HCT116 (cell line): ENCODE measurements at regions not wholly inside any gene's neighbourhood (a gene's known extent, or its start where the extent isn't known, plus 50 kb on each side); places are given as distances from the start of the nearest gene placed in this dataset.

Experiments used
- ATAC-seq: fragments of 200-7000 bp; cut with Tn5 transposase; 2 replicates; pipeline ENCODE4 v1.9.1; 2020; ENCODE audit warnings: mild to moderate bottlenecking, moderate library complexity
- BruUV-seq: library from RNA; stranded (reverse); fragments of 400-500 nt; replicated peaks from 2 replicates; lab custom pipeline; 2021; lab: Mats Ljungman, UMichigan
- CTCF ChIA-PET: fragments of 300-600 bp; sonication (Branson Sonifier 250); formaldehyde crosslinking; loops from one replicate; lab custom pipeline; 2021; ENCODE audit warnings: antibody characterized with exemption; lab: Charles Lee
- POLR2A ChIA-PET: fragments of 300-600, 350-600 bp; sonication (Branson Sonifier 250); formaldehyde crosslinking; loops from one replicate; lab custom pipeline; 2021; ENCODE audit warnings: antibody characterized with exemption; lab: Charles Lee
- RAD21 ChIA-PET, 2 experiments: fragments of 300-600 bp; sonication (Branson Sonifier 250); formaldehyde crosslinking; loops; one replicate each; lab custom pipeline; 2023; ENCODE audit warnings: low total read pairs in 2 of 2; ENCODE audit not compliant: uncharacterized antibody in 2 of 2, unreplicated experiment in 2 of 2, low non-redundant PET in 1 of 2; lab: Charles Lee
- DNase-seq: peaks from one replicate; pipeline ENCODE4 v3.0.0-alpha.2; 2010; ENCODE audit warnings: low read depth, low spot score
- H2AFZ ChIP-seq: fragments of 200-600 bp; shearing (Covaris generic), sonication (generic); 2 replicates; pipeline ENCODE4 v1.6.1; 2017; ENCODE audit warnings: low read depth, mixed run types, mixed read lengths, antibody characterized with exemption, low read length; ENCODE audit not compliant: poor library complexity, severe bottlenecking
- H3K27ac ChIP-seq: 2 replicates; pipeline ENCODE4 v1.5.1; 2012; ENCODE audit warnings: low read depth, low read length
- H3K27me3 ChIP-seq: fragments of 200-600 bp; sonication (generic); 2 replicates; pipeline ENCODE4 v1.6.1; 2016; ENCODE audit warnings: mixed run types, low read length, mixed read lengths; ENCODE audit not compliant: insufficient read depth
- H3K36me3 ChIP-seq, 2 experiments: fragments of 200-500 bp in 1 of 2; fragments of 200-600 bp in 1 of 2; sonication (Bioruptor generic) in 1 of 2; sonication (generic) in 1 of 2; 2 replicates each; pipeline versions ENCODE4 v1.5.1 to v1.6.1; 2014 to 2016; ENCODE audit warnings: low read length in 2 of 2, inconsistent platforms in 1 of 2, mixed read lengths in 1 of 2, mixed run types in 1 of 2; ENCODE audit not compliant: insufficient read depth in 2 of 2, control insufficient read depth in 1 of 2
- H3K4me1 ChIP-seq, 2 experiments: fragments of 200-600 bp in 1 of 2; sonication (generic) in 1 of 2; 2 replicates each; pipeline versions ENCODE4 v1.5.1 to v1.6.1; 2012 to 2017; ENCODE audit warnings: low read length in 2 of 2, inconsistent platforms in 1 of 2, mild to moderate bottlenecking in 1 of 2, mixed read lengths in 1 of 2, mixed run types in 1 of 2, moderate library complexity in 1 of 2; ENCODE audit not compliant: insufficient read depth in 2 of 2, control insufficient read depth in 1 of 2
- H3K4me2 ChIP-seq: fragments of 200-600 bp; sonication (generic); 2 replicates; pipeline ENCODE4 v1.6.1; 2017; ENCODE audit warnings: mixed run types, low read length, mixed read lengths
- H3K4me3 ChIP-seq, 2 experiments: fragments of 200-600 bp in 1 of 2; sonication (generic) in 1 of 2; replicated peaks in 1 of 2; 2 replicates each; pipeline ENCODE4 v1.5.1; 2011 to 2016; ENCODE audit warnings: low read length in 2 of 2, control low read depth in 1 of 2, low read depth in 1 of 2, mild to moderate bottlenecking in 1 of 2, mixed read lengths in 1 of 2, mixed run types in 1 of 2
- H3K79me2 ChIP-seq: fragments of 200-600 bp; sonication (generic); 2 replicates; pipeline ENCODE4 v1.6.1; 2017; ENCODE audit warnings: mild to moderate bottlenecking, mixed run types, low read length, moderate library complexity, mixed read lengths; ENCODE audit not compliant: insufficient read depth
- H3K9ac ChIP-seq: fragments of 200-600 bp; sonication (generic); 2 replicates; pipeline ENCODE4 v1.6.1; 2016; ENCODE audit warnings: low read length, mixed read lengths
- H3K9me2 ChIP-seq: fragments of 200-600 bp; sonication (generic), shearing (Covaris generic); 2 replicates; pipeline ENCODE4 v1.6.1; 2017; ENCODE audit warnings: mixed run types, mild to moderate bottlenecking, moderate library complexity; ENCODE audit not compliant: insufficient read depth
- H3K9me3 ChIP-seq, 2 experiments: fragments of 200-500 bp in 1 of 2; fragments of 200-600 bp in 1 of 2; sonication (Bioruptor generic) in 1 of 2; sonication (generic) in 1 of 2; 2 replicates each; pipeline ENCODE4 v1.6.1; 2014 to 2017; ENCODE audit warnings: low read length in 2 of 2, mixed read lengths in 2 of 2, inconsistent platforms in 1 of 2, low read depth in 1 of 2, mild to moderate bottlenecking in 1 of 2, mixed run types in 1 of 2, moderate library complexity in 1 of 2; ENCODE audit not compliant: control insufficient read depth in 1 of 2, insufficient read depth in 1 of 2
- H4K20me1 ChIP-seq: fragments of 200-600 bp; sonication (generic), shearing (Covaris generic); 2 replicates; pipeline ENCODE4 v1.6.1; 2017; ENCODE audit warnings: mixed run types, mild to moderate bottlenecking, moderate library complexity; ENCODE audit not compliant: insufficient read depth
- ATF3 ChIP-seq: IDR thresholded peaks from 2 replicates; pipeline ENCODE4 v1.6.1; 2012
- CBX3 ChIP-seq: IDR thresholded peaks from 2 replicates; pipeline ENCODE4 v1.6.1; 2012; ENCODE audit warnings: low read depth
- CTCF ChIP-seq, 3 experiments: fragments of 200-600 bp in 1 of 3; sonication (generic) in 1 of 3; IDR thresholded peaks in 2 of 3; conservative IDR thresholded peaks in 1 of 3; 2 replicates each; pipeline ENCODE4 v1.5.1; 2012 to 2017; ENCODE audit warnings: low read depth in 2 of 3, low read length in 2 of 3, antibody characterized with exemption in 1 of 3, borderline replicate concordance in 1 of 3, control low read depth in 1 of 3, mild to moderate bottlenecking in 1 of 3, mixed read lengths in 1 of 3, mixed run types in 1 of 3, moderate library complexity in 1 of 3; ENCODE audit not compliant: insufficient read depth in 1 of 3
- MAX ChIP-seq: IDR thresholded peaks from 2 replicates; pipeline ENCODE4 v1.6.1; 2012
- SIN3A ChIP-seq: IDR thresholded peaks from 2 replicates; pipeline ENCODE4 v1.6.1; 2012; ENCODE audit warnings: low read depth
- SP1 ChIP-seq: IDR thresholded peaks from 2 replicates; pipeline ENCODE4 v1.6.1; 2012; ENCODE audit warnings: low read depth
- YY1 ChIP-seq: IDR thresholded peaks from 2 replicates; pipeline ENCODE4 v1.6.1; 2011; ENCODE audit warnings: low read length, low read depth, moderate library complexity, mild to moderate bottlenecking; ENCODE audit not compliant: insufficient replicate concordance; ENCODE audit errors: extremely low read depth
- ZBTB33 ChIP-seq: IDR thresholded peaks from 2 replicates; pipeline ENCODE4 v1.6.1; 2011; ENCODE audit warnings: mild to moderate bottlenecking, low read length, moderate library complexity; ENCODE audit not compliant: insufficient replicate concordance; ENCODE audit errors: extremely low read depth
- intact Hi-C: fragments of 100-400 bp; cut with micrococcal nuclease; formaldehyde crosslinking; loops from 2 replicates; pipeline ENCODE4 v1.10.0; 2022

GRCh38 chr15:62913246-62913645 is 129.3 kb upstream of the TPM1 start (continued):
- TF ChIP-seq MAX (no peak), YY1 (no peak)
- TF ChIP-seq, all 23 proteins: peak for 0

GRCh38 chr15:62914461-62915079 is 128.0 kb upstream of the TPM1 start:
- no peak overlapping the region for H3K4me3 ChIP-seq
- H3K36me3 ChIP-seq, result no peaks in the 10 kb centered on the region
- no peaks in the 10 kb centered on the region for H3K9me3 ChIP-seq
- BruUV-seq, result no TSS peak
- H3K4me2 ChIP-seq, result no peak overlapping the region
- CTCF ChIA-PET, result no interaction called here
- ATAC-seq (no peak), DNase-seq (no peak)
- no peaks in the 10 kb centered on the region for H3K4me1 ChIP-seq
- no peaks in the 10 kb centered on the region for H3K9me2 ChIP-seq
- no peak overlapping the region for H2AFZ ChIP-seq
- no peaks in the 10 kb centered on the region for H3K27me3 ChIP-seq
- H3K79me2 ChIP-seq, result no peaks in the 10 kb centered on the region
- intact Hi-C loops, result no loop called here
- POLR2A ChIA-PET, result no interaction called here
- H3K27ac ChIP-seq, result no peak overlapping the region
- no peaks in the 10 kb centered on the region for H4K20me1 ChIP-seq
- no peak for TF ChIP-seq ZBTB33
- no peak for TF ChIP-seq SP1
- TF ChIP-seq MAX, result no peak
- no peak for TF ChIP-seq ATF3
- TF ChIP-seq SIN3A, result no peak
- TF ChIP-seq CBX3, result no peak
- TF ChIP-seq CTCF (IDR thresholded peaks at IDR 0.05 in 2 of 3, conservative IDR thresholded peaks at IDR 0.05 in 1 of 3; ENCODE audit: borderline replicate concordance in 1 of 3, insufficient read depth in 1 of 3, low read depth in 2 of 3, low read length in 2 of 3), result no peak
- RAD21 ChIA-PET, result no interaction called here
- H3K9ac ChIP-seq, result no peak overlapping the region
